Left ventricle myocardium inferior (tissue), 1 donor: ENCODE measurements at regions not wholly inside any gene's neighbourhood (a gene's known extent, or its start where the extent isn't known, plus 50 kb on each side); places are given as distances from the start of the nearest gene placed in this dataset.

Experiments
- DNase-seq: peaks from one replicate; pipeline ENCODE4 v3.0.0-alpha.2; 2020
- H3K27ac ChIP-seq: fragments of 200-600 bp; replicated peaks from 2 replicates; pipeline ENCODE4 v1.8.0; 2021
- H3K27me3 ChIP-seq: fragments of 200-600 bp; 2 replicates; pipeline ENCODE4 v1.8.0; 2021; ENCODE audit warnings: low read depth
- H3K36me3 ChIP-seq: fragments of 200-600 bp; 2 replicates; pipeline ENCODE4 v1.8.0; 2021
- H3K4me1 ChIP-seq: fragments of 200-600 bp; 2 replicates; pipeline ENCODE4 v1.8.0; 2021
- H3K4me3 ChIP-seq: fragments of 200-600 bp; 2 replicates; pipeline ENCODE4 v1.8.0; 2021; ENCODE audit warnings: mild to moderate bottlenecking, moderate library complexity
- H3K9me3 ChIP-seq: fragments of 200-600 bp; replicated peaks from 2 replicates; pipeline ENCODE4 v1.8.0; 2021
- intact Hi-C: fragments of 100-400 bp; cut with micrococcal nuclease; formaldehyde crosslinking; loops from one replicate; pipeline ENCODE4 v1.11.0; 2022
- TF ChIP-seq, protein P1 (sequence below): fragments of 200-600 bp; IDR thresholded peaks from 2 replicates; pipeline ENCODE4 v1.8.0; 2021; ENCODE audit warnings: antibody characterized with exemption, mild to moderate bottlenecking, borderline replicate concordance
- donor health status: DM: no; HTN: yes; CAD: no; lungs with severe emphysema.

DNA sequence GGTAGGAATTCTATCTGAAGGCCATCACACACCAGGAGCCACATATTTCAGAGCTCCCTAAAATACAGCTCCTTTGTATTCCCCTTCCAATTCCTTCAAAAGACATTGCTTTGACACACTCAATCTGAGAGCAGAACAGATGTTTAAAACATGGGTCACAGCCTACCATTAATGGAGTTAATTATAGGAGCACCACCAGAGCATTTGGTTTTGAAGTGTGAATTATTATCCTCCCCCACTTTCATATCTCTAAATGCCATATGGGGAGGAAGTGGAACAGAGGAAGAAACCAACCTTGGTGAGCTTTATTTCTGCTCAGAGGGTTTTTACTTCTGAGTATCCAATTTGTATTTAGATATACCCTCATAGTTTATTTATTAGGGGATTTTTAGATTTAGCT lies 50.7 kb upstream of the TNFRSF21 start:
- H3K4me1 ChIP-seq: no peaks in the 10 kb centered on the region
- TF ChIP-seq, protein P1, sequence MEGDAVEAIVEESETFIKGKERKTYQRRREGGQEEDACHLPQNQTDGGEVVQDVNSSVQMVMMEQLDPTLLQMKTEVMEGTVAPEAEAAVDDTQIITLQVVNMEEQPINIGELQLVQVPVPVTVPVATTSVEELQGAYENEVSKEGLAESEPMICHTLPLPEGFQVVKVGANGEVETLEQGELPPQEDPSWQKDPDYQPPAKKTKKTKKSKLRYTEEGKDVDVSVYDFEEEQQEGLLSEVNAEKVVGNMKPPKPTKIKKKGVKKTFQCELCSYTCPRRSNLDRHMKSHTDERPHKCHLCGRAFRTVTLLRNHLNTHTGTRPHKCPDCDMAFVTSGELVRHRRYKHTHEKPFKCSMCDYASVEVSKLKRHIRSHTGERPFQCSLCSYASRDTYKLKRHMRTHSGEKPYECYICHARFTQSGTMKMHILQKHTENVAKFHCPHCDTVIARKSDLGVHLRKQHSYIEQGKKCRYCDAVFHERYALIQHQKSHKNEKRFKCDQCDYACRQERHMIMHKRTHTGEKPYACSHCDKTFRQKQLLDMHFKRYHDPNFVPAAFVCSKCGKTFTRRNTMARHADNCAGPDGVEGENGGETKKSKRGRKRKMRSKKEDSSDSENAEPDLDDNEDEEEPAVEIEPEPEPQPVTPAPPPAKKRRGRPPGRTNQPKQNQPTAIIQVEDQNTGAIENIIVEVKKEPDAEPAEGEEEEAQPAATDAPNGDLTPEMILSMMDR: no peak
- H3K4me3 ChIP-seq: no peak overlapping the region
- H3K9me3 ChIP-seq: no peaks in the 10 kb centered on the region
- DNase-seq: no peak
- H3K27me3 ChIP-seq: peaks cover 24% of the 10 kb centered on the region
- H3K27ac ChIP-seq: no peak overlapping the region
- intact Hi-C loops: no loop called here
- H3K36me3 ChIP-seq: no peaks in the 10 kb centered on the region

DNA sequence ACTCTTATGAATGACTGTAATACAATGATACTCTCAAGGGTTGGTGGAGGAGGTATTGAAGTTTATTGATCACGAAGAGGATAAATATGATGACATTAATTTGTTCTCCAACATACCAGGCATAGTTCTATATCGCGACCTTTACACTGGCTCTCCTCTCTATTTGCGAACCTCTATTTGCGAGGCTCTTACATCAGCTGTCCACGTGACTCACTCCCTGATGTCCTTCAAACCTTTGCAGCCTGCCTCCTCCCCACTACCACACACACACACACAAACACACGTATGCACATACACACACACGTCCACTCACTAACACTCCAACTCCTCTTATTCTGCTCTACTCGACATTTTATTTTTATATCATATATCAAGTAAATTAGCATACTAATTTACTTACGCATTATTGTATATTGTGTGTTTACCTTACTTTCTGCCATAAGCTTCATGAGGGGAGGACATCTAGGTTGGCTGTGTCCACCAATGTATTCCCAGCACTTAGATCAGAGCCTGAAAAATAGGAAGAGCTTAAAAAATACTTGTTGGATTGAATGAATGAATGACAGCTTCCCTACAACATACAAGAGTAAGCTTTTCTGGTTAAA lies 53.3 kb upstream of the TNFRSF21 start:
- TF ChIP-seq, protein P1: no peak
- Histone ChIP-seq H3K27ac (no peak overlapping the region), H3K36me3 (no peaks in the 10 kb centered on the region), H3K4me1 (no peaks in the 10 kb centered on the region), H3K9me3 (peaks cover 5% of the 10 kb centered on the region), H3K4me3 (no peak overlapping the region), H3K27me3 (peaks cover 16% of the 10 kb centered on the region)
- no peak for DNase-seq
- intact Hi-C loops: no loop called here

DNA sequence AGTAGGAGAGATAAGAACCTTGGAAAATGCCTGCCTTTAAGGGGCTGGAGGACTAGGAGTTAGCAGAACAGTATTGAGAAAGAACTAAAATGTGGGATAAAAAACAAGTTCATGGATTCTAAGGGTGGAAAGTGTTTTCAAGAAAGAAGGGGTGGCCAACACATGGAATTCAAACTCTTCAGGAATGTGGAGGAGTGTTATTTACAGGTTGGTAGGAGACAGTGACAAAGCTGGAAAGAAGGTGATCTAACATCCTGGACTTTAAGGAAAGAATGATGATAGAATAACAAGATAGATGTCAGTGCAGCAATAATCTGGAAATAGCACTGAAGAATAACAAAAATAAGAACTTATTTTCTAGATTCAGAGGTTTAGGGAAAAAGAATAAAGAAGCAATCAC lies 54.0 kb upstream of the TNFRSF21 start:
- intact Hi-C loops: no loop called here
- Histone ChIP-seq H3K36me3 (no peaks in the 10 kb centered on the region), H3K27ac (no peak overlapping the region), H3K4me1 (no peaks in the 10 kb centered on the region), H3K27me3 (peaks cover 9% of the 10 kb centered on the region), H3K4me3 (no peak overlapping the region), H3K9me3 (peaks cover 8% of the 10 kb centered on the region)
- TF ChIP-seq, protein P1: no peak
- DNase-seq: no peak

DNA sequence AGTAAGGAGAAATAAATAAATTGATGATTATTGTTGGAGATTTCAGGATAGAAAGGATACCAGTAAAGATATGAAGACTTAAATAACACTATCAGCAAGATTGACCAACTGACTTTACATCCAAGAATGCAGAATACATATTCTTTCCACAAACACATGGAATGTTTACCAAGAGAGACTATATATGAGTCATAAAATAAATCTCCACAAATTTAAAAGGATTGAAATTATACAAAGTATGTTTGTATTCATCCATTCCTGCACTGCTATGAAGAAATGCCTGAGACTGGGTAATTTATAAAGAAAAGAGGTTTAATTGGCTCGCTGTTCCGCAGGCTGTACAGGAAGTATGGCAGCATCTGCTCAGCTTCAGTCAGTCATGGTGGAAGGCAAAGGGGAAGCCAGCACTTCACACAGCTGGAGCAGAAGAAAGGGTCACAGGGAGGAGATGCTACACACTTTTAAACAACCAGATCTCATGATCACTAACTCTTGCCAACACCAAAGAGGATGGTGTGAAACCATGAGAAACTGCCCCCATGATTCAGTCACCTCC lies 56.7 kb upstream of the TNFRSF21 start:
- no peak overlapping the region for H3K27ac ChIP-seq
- DNase-seq: no peak
- TF ChIP-seq, protein P1: no peak
- no peak overlapping the region for H3K4me3 ChIP-seq
- peaks cover 8% of the 10 kb centered on the region for H3K9me3 ChIP-seq
- H3K27me3 ChIP-seq: no peaks in the 10 kb centered on the region
- no peaks in the 10 kb centered on the region for H3K4me1 ChIP-seq
- intact Hi-C loops: no loop called here
- H3K36me3 ChIP-seq: no peaks in the 10 kb centered on the region

DNA sequence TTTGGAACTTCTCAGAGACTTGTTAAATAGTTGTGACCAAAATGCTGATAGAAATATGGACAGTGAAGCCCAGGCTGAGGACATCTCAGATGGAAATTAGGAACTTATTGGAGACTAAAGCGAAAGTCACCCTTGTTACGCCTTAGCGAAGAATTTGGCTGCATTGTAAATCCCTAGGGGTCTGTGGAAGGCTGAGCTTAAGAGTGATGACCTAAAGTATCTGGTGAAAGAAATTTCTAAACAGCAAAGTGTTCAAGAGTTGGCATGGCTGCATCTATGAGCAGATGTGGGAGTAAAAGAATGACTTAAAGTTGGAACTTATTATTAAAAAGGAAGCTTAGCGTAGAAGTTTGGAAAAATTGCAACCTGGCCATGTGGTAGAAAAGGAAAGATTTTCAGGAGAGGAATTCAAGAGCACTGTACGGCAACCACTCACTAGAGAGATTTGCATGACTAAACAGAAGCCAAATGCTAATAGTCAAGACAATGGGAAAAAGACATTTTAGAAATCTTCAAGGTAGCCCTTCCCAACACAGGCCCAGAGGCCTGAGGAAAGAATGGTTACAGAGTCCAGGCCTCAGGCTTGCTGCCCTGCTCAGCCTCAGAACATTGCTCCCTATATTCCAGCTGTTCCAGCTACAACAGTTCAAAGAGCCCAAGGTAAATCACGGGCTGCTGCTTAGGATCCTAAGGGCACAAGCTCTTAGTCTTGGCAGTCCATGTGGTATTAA lies 61.6 kb upstream of the TNFRSF21 start:
- Histone ChIP-seq H3K27me3 (no peaks in the 10 kb centered on the region), H3K27ac (no peak overlapping the region), H3K4me1 (no peaks in the 10 kb centered on the region), H3K36me3 (no peaks in the 10 kb centered on the region), H3K4me3 (no peak overlapping the region), H3K9me3 (peaks cover 8% of the 10 kb centered on the region)
- intact Hi-C loops: no loop called here
- DNase-seq: no peak
- TF ChIP-seq, protein P1: no peak
